Endothelial cell (in vitro differentiated cells): ENCODE measurements at regions not wholly inside any gene's neighbourhood (a gene's known extent, or its start where the extent isn't known, plus 50 kb on each side); places are given as distances from the start of the nearest gene placed in this dataset.

Source experiments
- DNase-seq: peaks from one replicate; pipeline ENCODE4 v3.0.0; 2021; ENCODE audit warnings: low spot score
- H3K27ac Mint-ChIP-seq: one replicate; pipeline ENCODE4 v1.8.0; 2021; ENCODE audit warnings: mixed read lengths, inconsistent platforms; ENCODE audit not compliant: unreplicated experiment
- H3K27me3 Mint-ChIP-seq: one replicate; pipeline ENCODE4 v1.8.0; 2021; ENCODE audit warnings: mild to moderate bottlenecking, moderate library complexity, mixed read lengths, inconsistent platforms; ENCODE audit not compliant: unreplicated experiment
- H3K36me3 Mint-ChIP-seq: one replicate; pipeline ENCODE4 v1.8.0; 2021; ENCODE audit warnings: mild to moderate bottlenecking, low read depth, mixed read lengths, inconsistent platforms; ENCODE audit not compliant: unreplicated experiment
- H3K4me1 Mint-ChIP-seq: one replicate; pipeline ENCODE4 v1.8.0; 2021; ENCODE audit warnings: mild to moderate bottlenecking, mixed read lengths, inconsistent platforms; ENCODE audit not compliant: unreplicated experiment
- H3K4me3 Mint-ChIP-seq: one replicate; pipeline ENCODE4 v1.8.0; 2021; ENCODE audit warnings: mild to moderate bottlenecking, mixed read lengths, inconsistent platforms; ENCODE audit not compliant: unreplicated experiment
- H3K9me3 Mint-ChIP-seq: one replicate; pipeline ENCODE4 v1.8.0; 2021; ENCODE audit warnings: mixed read lengths, inconsistent platforms; ENCODE audit not compliant: unreplicated experiment
- TF ChIP-seq, protein P1 (sequence below): fragments of 200-600 bp; sonication (generic); IDR thresholded peaks from one replicate; pipeline ENCODE4 v1.5.0; 2021; ENCODE audit warnings: antibody characterized with exemption; ENCODE audit not compliant: unreplicated experiment

GRCh38 chr2:8243748-8244400 lies 438.0 kb upstream of the ID2 start:
- Mint-ChIP-seq H3K36me3 (peaks cover 4% of the 10 kb centered on the region), H3K4me3 (no peak overlapping the region), H3K27ac (no peak overlapping the region), H3K4me1 (no peaks in the 10 kb centered on the region), H3K9me3 (no peaks in the 10 kb centered on the region), H3K27me3 (no peaks in the 10 kb centered on the region)
- no peak for DNase-seq
- TF ChIP-seq, protein P1, sequence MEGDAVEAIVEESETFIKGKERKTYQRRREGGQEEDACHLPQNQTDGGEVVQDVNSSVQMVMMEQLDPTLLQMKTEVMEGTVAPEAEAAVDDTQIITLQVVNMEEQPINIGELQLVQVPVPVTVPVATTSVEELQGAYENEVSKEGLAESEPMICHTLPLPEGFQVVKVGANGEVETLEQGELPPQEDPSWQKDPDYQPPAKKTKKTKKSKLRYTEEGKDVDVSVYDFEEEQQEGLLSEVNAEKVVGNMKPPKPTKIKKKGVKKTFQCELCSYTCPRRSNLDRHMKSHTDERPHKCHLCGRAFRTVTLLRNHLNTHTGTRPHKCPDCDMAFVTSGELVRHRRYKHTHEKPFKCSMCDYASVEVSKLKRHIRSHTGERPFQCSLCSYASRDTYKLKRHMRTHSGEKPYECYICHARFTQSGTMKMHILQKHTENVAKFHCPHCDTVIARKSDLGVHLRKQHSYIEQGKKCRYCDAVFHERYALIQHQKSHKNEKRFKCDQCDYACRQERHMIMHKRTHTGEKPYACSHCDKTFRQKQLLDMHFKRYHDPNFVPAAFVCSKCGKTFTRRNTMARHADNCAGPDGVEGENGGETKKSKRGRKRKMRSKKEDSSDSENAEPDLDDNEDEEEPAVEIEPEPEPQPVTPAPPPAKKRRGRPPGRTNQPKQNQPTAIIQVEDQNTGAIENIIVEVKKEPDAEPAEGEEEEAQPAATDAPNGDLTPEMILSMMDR = no peak

GRCh38 chr2:8244639-8245038 lies 437.2 kb upstream of the ID2 start:
- no peaks in the 10 kb centered on the region for H3K4me1 Mint-ChIP-seq
- no peaks in the 10 kb centered on the region for H3K9me3 Mint-ChIP-seq
- TF ChIP-seq, protein P1 = no peak
- no peak overlapping the region for H3K4me3 Mint-ChIP-seq
- H3K27me3 Mint-ChIP-seq = no peaks in the 10 kb centered on the region
- H3K27ac Mint-ChIP-seq = no peak overlapping the region
- H3K36me3 Mint-ChIP-seq = peaks cover 4% of the 10 kb centered on the region
- no peak for DNase-seq

DNA sequence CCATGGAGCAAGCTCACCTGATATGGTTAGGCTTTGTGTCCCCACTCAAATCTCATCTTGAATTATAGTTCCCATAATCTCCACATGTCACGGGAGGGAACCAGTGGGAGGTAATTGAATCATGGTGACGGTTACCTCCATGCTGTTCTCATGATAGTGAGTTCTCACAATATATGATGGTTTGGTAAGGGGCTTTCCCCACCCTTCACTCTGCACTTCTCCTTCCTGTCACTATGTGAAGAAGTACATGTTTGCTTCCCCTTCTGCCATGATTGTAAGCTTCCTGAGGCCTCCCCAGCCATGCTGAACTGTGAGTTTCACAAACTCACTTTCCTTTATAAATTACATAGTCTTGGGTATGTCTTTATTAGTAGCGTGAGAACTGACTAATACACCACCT lies 435.7 kb upstream of the ID2 start:
- Mint-ChIP-seq H3K27me3 (no peaks in the 10 kb centered on the region), H3K9me3 (no peaks in the 10 kb centered on the region), H3K4me3 (no peak overlapping the region), H3K27ac (no peak overlapping the region), H3K4me1 (no peaks in the 10 kb centered on the region), H3K36me3 (peaks cover 4% of the 10 kb centered on the region)
- DNase-seq = no peak
- TF ChIP-seq, protein P1 = no peak

- Mint-ChIP-seq H3K4me3 (no peak overlapping the region), H3K27ac (no peak overlapping the region), H3K27me3 (no peaks in the 10 kb centered on the region), H3K9me3 (no peaks in the 10 kb centered on the region), H3K4me1 (no peaks in the 10 kb centered on the region), H3K36me3 (peaks cover 3% of the 10 kb centered on the region)
- no peak for DNase-seq
- TF ChIP-seq, protein P1 = no peak
Measured at GRCh38 chr2:8247905-8248622, 433.8 kb upstream of the ID2 start.

- H3K4me1 Mint-ChIP-seq = no peaks in the 10 kb centered on the region
- no peak for DNase-seq
- no peak overlapping the region for H3K4me3 Mint-ChIP-seq
- no peaks in the 10 kb centered on the region for H3K36me3 Mint-ChIP-seq
- TF ChIP-seq, protein P1 = no peak
- no peaks in the 10 kb centered on the region for H3K27me3 Mint-ChIP-seq
- H3K9me3 Mint-ChIP-seq = no peaks in the 10 kb centered on the region
- H3K27ac Mint-ChIP-seq = no peak overlapping the region
Measured at GRCh38 chr2:8248623-8248957, 433.3 kb upstream of the ID2 start.
